ENCODE measurements at regions not wholly inside any gene's neighbourhood (a gene's known extent, or its start where the extent isn't known, plus 50 kb on each side); places are given as distances from the start of the nearest gene placed in this dataset.
"Not testable (repeated sequence)": the region's sequence is repeated elsewhere in the genome, so short reads cannot be mapped to it uniquely, and the experiment has no call there.

DNA sequence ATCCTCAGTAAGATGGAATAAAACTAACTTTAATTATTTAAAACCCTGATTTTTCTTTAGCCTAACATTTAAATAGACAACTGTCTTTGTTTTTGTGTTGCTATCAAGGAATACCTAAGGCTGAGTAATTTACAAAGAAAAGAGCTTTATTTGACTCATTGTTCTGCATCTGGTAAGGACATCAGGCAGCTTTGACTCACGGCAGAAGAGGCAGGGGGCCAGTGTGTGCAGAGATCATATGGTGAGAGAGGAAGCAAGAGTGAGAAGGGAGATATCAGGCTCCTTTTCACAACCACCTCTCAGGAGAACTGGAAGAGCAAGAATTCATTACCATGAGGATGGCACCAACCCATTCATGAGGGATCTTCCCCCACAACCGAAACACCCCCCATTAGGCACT is 64.6 kb upstream of the TFPI start:
- TF ChIP-seq, protein P1, sequence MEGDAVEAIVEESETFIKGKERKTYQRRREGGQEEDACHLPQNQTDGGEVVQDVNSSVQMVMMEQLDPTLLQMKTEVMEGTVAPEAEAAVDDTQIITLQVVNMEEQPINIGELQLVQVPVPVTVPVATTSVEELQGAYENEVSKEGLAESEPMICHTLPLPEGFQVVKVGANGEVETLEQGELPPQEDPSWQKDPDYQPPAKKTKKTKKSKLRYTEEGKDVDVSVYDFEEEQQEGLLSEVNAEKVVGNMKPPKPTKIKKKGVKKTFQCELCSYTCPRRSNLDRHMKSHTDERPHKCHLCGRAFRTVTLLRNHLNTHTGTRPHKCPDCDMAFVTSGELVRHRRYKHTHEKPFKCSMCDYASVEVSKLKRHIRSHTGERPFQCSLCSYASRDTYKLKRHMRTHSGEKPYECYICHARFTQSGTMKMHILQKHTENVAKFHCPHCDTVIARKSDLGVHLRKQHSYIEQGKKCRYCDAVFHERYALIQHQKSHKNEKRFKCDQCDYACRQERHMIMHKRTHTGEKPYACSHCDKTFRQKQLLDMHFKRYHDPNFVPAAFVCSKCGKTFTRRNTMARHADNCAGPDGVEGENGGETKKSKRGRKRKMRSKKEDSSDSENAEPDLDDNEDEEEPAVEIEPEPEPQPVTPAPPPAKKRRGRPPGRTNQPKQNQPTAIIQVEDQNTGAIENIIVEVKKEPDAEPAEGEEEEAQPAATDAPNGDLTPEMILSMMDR (IDR thresholded peaks at IDR 0.05; ENCODE audit: control insufficient read depth, insufficient read depth, low read depth, low read length, missing control alignments), result no peak
- peak; percentile 7 for DNase-seq (ENCODE audit: low read depth)
- no peak overlapping the region for H3K4me3 ChIP-seq (ENCODE audit: control insufficient read depth, low read depth, low read length)

GRCh38 chr2:187627153-187627552 is 72.9 kb upstream of the TFPI start:
- TF ChIP-seq, protein P1 (IDR thresholded peaks at IDR 0.05; ENCODE audit: control insufficient read depth, insufficient read depth, low read depth, low read length, missing control alignments), result no peak
- no peak for DNase-seq (ENCODE audit: low read depth)
- H3K4me3 ChIP-seq (ENCODE audit: control insufficient read depth, low read depth, low read length), result no peak overlapping the region

GRCh38 chr2:187636731-187637391 is 82.6 kb upstream of the TFPI start:
- not testable (repeated sequence) for DNase-seq (ENCODE audit: low read depth); H3K4me3 ChIP-seq (ENCODE audit: control insufficient read depth, low read depth, low read length)

GRCh38 chr2:187637392-187637740 is 83.1 kb upstream of the TFPI start:
- DNase-seq (ENCODE audit: low read depth); H3K4me3 ChIP-seq (ENCODE audit: control insufficient read depth, low read depth, low read length): not testable (repeated sequence)

GRCh38 chr2:187637771-187638170 is 83.5 kb upstream of the TFPI start:
- H3K4me3 ChIP-seq (ENCODE audit: control insufficient read depth, low read depth, low read length); DNase-seq (ENCODE audit: low read depth): not testable (repeated sequence)

- no peak overlapping the region for H3K4me3 ChIP-seq (ENCODE audit: control insufficient read depth, low read depth, low read length)
- no peak for DNase-seq (ENCODE audit: low read depth)
- TF ChIP-seq, protein P1 (IDR thresholded peaks at IDR 0.05; ENCODE audit: control insufficient read depth, insufficient read depth, low read depth, low read length, missing control alignments), result no peak
Observed at GRCh38 chr2:187638840-187639239, 84.6 kb upstream of the TFPI start.

DNA sequence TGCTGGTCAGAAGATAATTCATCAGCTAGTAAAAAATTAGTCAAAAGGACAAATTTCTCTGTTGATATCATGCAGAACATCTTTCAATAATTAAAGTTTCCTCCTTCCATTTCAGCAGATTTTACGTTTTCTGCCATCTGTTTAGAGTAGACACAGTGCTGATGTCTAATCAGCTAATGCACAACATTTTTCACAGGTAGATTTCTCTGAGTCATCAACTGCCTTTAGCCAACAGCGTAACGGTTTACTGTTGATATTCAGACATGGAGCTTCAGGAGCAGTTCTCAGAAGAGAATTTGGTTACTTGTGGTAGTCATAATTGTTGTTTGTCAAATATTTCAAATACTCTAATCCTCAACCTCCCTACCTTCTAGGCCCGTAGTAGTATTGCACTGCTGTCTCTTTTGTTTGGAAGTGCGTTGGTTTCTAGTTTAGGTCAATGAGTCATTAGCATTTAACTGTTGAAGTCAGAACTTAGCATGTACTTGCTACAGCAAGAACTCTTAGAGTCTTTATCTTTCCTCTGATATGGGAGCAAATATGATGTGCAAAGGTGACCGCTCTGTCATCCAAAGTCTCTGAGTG is 86.8 kb upstream of the TFPI start:
- TF ChIP-seq, protein P1 (IDR thresholded peaks at IDR 0.05; ENCODE audit: control insufficient read depth, insufficient read depth, low read depth, low read length, missing control alignments), result no peak
- DNase-seq (ENCODE audit: low read depth), result no peak
- H3K4me3 ChIP-seq (ENCODE audit: control insufficient read depth, low read depth, low read length), result no peak overlapping the region

GRCh38 chr2:187642498-187642897 is 88.3 kb upstream of the TFPI start:
- TF ChIP-seq, protein P1 (IDR thresholded peaks at IDR 0.05; ENCODE audit: control insufficient read depth, insufficient read depth, low read depth, low read length, missing control alignments), result no peak
- DNase-seq (ENCODE audit: low read depth), result no peak
- no peak overlapping the region for H3K4me3 ChIP-seq (ENCODE audit: control insufficient read depth, low read depth, low read length)
